Panc1 (cell line): ENCODE measurements at regions not wholly inside any gene's neighbourhood (a gene's known extent, or its start where the extent isn't known, plus 50 kb on each side); places are given as distances from the start of the nearest gene placed in this dataset.
A peak's percentile ranks its signal among the peaks of the same experiment; 100 is the strongest.

ENCODE experiments used
- ATAC-seq: fragments of 200-7000 bp; cut with Tn5 transposase; 2 replicates; pipeline ENCODE4 v1.9.1; 2020; ENCODE audit warnings: mild to moderate bottlenecking, moderate library complexity
- BruUV-seq: library from RNA; stranded (reverse); fragments of 400-500 nt; replicated peaks from 2 replicates; lab custom pipeline; 2021; lab: Mats Ljungman, UMichigan
- CTCF ChIA-PET: fragments of 300-600 bp; sonication (Branson Sonifier 250); formaldehyde crosslinking; loops from one replicate; lab custom pipeline; 2022; ENCODE audit warnings: antibody characterized with exemption; lab: Charles Lee
- POLR2A ChIA-PET: fragments of 300-600 bp; sonication (Branson Sonifier 250); formaldehyde crosslinking; loops from one replicate; lab custom pipeline; 2022; ENCODE audit warnings: antibody characterized with exemption; lab: Charles Lee
- DNase-seq: peaks from one replicate; pipeline ENCODE4 v3.0.0-alpha.2; 2010; ENCODE audit warnings: low read depth, low spot score
- H3K27ac ChIP-seq: 2 replicates; pipeline ENCODE4 v1.5.1; 2011; ENCODE audit warnings: mild to moderate bottlenecking, low read length, inconsistent platforms
- H3K27me3 ChIP-seq: fragments of 200-500 bp; sonication (Bioruptor generic); 2 replicates; pipeline ENCODE4 v1.6.0; 2014; ENCODE audit warnings: low read length, inconsistent platforms; ENCODE audit not compliant: control insufficient read depth, insufficient read depth
- H3K36me3 ChIP-seq: fragments of 200-500 bp; sonication (Bioruptor generic); 2 replicates; pipeline ENCODE4 v1.5.1; 2014; ENCODE audit warnings: inconsistent platforms, mild to moderate bottlenecking, low read length, moderate library complexity; ENCODE audit not compliant: control insufficient read depth, insufficient read depth
- H3K4me1 ChIP-seq: 2 replicates; pipeline ENCODE4 v1.5.1; 2011; ENCODE audit warnings: inconsistent platforms, mild to moderate bottlenecking, low read length, moderate library complexity; ENCODE audit not compliant: control insufficient read depth, insufficient read depth
- H3K4me3 ChIP-seq, 2 experiments: 2 replicates each; pipeline ENCODE4 v1.5.1; 2011 to 2012; ENCODE audit warnings: low read depth in 2 of 2, low read length in 2 of 2, mild to moderate bottlenecking in 2 of 2, inconsistent platforms in 1 of 2, moderate library complexity in 1 of 2
- H3K9me3 ChIP-seq: fragments of 200-500 bp; sonication (Bioruptor generic); 2 replicates; pipeline ENCODE4 v1.5.1; 2014; ENCODE audit warnings: low read depth, mild to moderate bottlenecking, inconsistent platforms, low read length, moderate library complexity; ENCODE audit not compliant: control insufficient read depth, insufficient read depth
- POLR2AphosphoS5 ChIP-seq: IDR thresholded peaks from 2 replicates; pipeline ENCODE4 v1.6.1; 2012; ENCODE audit warnings: mild to moderate bottlenecking, low read depth, low read length, moderate library complexity
- SIN3A ChIP-seq: IDR thresholded peaks from 2 replicates; pipeline ENCODE4 v1.6.1; 2012; ENCODE audit warnings: low read depth, mild to moderate bottlenecking, low read length, moderate library complexity, borderline replicate concordance; ENCODE audit not compliant: insufficient read depth
- TCF7L2 ChIP-seq: IDR thresholded peaks from 2 replicates; pipeline ENCODE4 v1.6.1; 2011; ENCODE audit warnings: mild to moderate bottlenecking, low read depth, low read length, inconsistent platforms
- in situ Hi-C: cut with HindIII; loops from 2 replicates; pipeline ENCODE4 v1.10.0; 2016; ENCODE audit warnings: low sequenced_read_pairs, low pct_unique_long_range_greater_than_20kb
- intact Hi-C: fragments of 100-400 bp; cut with micrococcal nuclease; formaldehyde crosslinking; loops from one replicate; pipeline ENCODE4 v1.10.0; 2022; ENCODE audit not compliant: unreplicated experiment
- TF ChIP-seq, protein P1 (sequence below): fragments of 450-650 bp; IDR thresholded peaks from 2 replicates; pipeline ENCODE4 v1.5.1; 2017; ENCODE audit warnings: mild to moderate bottlenecking
- TF ChIP-seq, protein P2 (sequence below), 2 experiments: IDR thresholded peaks; 2 replicates each; pipeline ENCODE4 v1.6.1; 2011 to 2012; ENCODE audit warnings: low read depth in 2 of 2, control low read depth in 1 of 2, low read length in 1 of 2, mild to moderate bottlenecking in 1 of 2, moderate library complexity in 1 of 2; ENCODE audit not compliant: insufficient read depth in 1 of 2

DNA sequence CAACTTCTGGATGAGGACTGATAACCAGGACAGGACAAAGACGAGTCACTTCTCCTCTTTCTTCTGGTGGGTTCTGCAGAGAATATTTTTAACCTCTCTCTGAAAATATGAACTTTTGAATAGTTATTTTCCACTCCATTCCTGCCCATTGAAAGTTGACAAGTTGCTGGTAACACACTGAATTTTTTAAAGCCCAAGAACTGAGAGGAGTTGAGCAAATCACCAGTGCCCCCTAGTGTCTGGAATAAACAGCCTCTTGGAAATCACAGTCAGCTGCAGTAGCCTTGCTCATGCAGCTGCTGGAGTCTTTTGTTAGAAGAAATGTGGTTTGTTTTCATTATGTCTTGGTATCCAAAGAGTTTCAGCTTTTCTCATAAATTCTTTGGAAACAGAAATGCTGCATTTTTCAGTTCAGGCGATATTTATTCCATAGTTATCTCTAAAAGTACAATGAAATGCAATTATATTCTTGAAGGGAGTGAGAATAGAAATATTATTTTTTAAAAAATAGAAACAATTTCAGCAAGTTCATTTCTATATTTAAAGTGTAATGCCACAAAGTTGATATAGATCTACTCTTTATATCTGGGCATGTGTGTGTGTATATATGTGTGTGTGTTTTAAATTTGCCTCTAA, 741.0 kb upstream of the CBLB start:
- H3K4me3 ChIP-seq, result no peak overlapping the region
- in situ Hi-C loops (no loop called here), intact Hi-C loops (loop anchor here (5.0 to 10.0 kb wide), 2 partner anchors 455 to 922 kb away; no protein-coding TSS in a partner anchor)
- ATAC-seq (peak; percentile 81; the same call in 1 of the 2 replicates), DNase-seq (peak; percentile 60)
- no peak for TF ChIP-seq SIN3A
- TF ChIP-seq, protein P1, sequence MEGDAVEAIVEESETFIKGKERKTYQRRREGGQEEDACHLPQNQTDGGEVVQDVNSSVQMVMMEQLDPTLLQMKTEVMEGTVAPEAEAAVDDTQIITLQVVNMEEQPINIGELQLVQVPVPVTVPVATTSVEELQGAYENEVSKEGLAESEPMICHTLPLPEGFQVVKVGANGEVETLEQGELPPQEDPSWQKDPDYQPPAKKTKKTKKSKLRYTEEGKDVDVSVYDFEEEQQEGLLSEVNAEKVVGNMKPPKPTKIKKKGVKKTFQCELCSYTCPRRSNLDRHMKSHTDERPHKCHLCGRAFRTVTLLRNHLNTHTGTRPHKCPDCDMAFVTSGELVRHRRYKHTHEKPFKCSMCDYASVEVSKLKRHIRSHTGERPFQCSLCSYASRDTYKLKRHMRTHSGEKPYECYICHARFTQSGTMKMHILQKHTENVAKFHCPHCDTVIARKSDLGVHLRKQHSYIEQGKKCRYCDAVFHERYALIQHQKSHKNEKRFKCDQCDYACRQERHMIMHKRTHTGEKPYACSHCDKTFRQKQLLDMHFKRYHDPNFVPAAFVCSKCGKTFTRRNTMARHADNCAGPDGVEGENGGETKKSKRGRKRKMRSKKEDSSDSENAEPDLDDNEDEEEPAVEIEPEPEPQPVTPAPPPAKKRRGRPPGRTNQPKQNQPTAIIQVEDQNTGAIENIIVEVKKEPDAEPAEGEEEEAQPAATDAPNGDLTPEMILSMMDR, result peak; percentile 88
- H3K4me1 ChIP-seq, result no peaks in the 10 kb centered on the region
- ChIA-PET POLR2A (no interaction called here), CTCF (interaction anchor here (0.6 to 0.7 kb wide), 2 partner anchors 315 to 752 kb away, joined by 3 read pairs; no protein-coding TSS in a partner anchor)
- no TSS peak for BruUV-seq
- no peaks in the 10 kb centered on the region for H3K36me3 ChIP-seq
- H3K9me3 ChIP-seq, result no peaks in the 10 kb centered on the region
- no peak overlapping the region for H3K27ac ChIP-seq
- no peaks in the 10 kb centered on the region for H3K27me3 ChIP-seq

DNA sequence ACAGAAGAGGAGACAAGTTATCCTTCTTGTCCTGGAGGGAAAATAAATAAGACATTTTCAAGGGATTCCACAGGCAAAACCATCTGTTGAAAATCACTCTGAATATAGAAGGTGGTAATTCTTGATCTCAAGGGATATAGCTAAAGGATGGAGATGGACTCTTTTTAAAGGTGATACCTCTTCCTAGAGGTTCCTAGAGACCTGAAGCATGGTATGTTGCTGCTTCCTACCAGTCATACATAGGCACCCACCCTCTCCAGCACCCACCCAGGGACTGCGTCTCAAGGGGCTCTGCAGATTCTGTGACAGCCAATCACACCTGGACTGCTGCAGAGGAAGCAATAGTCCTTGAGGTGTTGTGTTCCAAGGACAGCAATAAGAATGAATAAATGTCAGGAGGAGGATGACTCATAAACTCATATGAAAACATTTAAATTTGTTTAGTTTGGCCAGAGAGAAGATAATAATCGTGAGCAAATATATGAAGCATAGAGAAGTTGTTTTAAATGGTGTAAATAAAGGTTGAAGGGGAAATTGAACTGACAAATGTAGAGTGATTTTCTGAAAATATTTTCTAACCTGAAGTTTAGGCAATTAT, 741.6 kb upstream of the CBLB start:
- Histone ChIP-seq H3K27me3 (no peaks in the 10 kb centered on the region), H3K36me3 (no peaks in the 10 kb centered on the region), H3K4me1 (no peaks in the 10 kb centered on the region), H3K27ac (no peak overlapping the region), H3K9me3 (no peaks in the 10 kb centered on the region), H3K4me3 (no peak overlapping the region)
- ChIA-PET POLR2A (no interaction called here), CTCF (interaction anchor here (0.7 kb wide), 1 partner anchor 752 kb away, joined by 3 read pairs; no protein-coding TSS in a partner anchor)
- BruUV-seq, result no TSS peak
- intact Hi-C loops (loop anchor here (10.0 kb wide), 1 partner anchor 454 kb away; no protein-coding TSS in a partner anchor), in situ Hi-C loops (no loop called here)
- TF ChIP-seq POLR2AphosphoS5 (no peak), SIN3A (no peak), TCF7L2 (no peak)
- TF ChIP-seq, protein P1, result no peak
- TF ChIP-seq, protein P2, sequence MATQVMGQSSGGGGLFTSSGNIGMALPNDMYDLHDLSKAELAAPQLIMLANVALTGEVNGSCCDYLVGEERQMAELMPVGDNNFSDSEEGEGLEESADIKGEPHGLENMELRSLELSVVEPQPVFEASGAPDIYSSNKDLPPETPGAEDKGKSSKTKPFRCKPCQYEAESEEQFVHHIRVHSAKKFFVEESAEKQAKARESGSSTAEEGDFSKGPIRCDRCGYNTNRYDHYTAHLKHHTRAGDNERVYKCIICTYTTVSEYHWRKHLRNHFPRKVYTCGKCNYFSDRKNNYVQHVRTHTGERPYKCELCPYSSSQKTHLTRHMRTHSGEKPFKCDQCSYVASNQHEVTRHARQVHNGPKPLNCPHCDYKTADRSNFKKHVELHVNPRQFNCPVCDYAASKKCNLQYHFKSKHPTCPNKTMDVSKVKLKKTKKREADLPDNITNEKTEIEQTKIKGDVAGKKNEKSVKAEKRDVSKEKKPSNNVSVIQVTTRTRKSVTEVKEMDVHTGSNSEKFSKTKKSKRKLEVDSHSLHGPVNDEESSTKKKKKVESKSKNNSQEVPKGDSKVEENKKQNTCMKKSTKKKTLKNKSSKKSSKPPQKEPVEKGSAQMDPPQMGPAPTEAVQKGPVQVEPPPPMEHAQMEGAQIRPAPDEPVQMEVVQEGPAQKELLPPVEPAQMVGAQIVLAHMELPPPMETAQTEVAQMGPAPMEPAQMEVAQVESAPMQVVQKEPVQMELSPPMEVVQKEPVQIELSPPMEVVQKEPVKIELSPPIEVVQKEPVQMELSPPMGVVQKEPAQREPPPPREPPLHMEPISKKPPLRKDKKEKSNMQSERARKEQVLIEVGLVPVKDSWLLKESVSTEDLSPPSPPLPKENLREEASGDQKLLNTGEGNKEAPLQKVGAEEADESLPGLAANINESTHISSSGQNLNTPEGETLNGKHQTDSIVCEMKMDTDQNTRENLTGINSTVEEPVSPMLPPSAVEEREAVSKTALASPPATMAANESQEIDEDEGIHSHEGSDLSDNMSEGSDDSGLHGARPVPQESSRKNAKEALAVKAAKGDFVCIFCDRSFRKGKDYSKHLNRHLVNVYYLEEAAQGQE (IDR thresholded peaks at IDR 0.05; ENCODE audit: insufficient read depth in 1 of 2, low read depth in 2 of 2, low read length in 1 of 2), result no peak
- ATAC-seq, result no peak
- no peak for DNase-seq
